Thyroid gland (tissue), 4 donors: ENCODE measurements at regions not wholly inside any gene's neighbourhood (a gene's known extent, or its start where the extent isn't known, plus 50 kb on each side); places are given as distances from the start of the nearest gene placed in this dataset.

Source experiments
- CTCF ChIP-seq, 6 experiments: fragments of 200-600 bp in 3 of 6; fragments of 450-650 bp in 3 of 6; sonication (generic) in 3 of 6; IDR thresholded peaks; one replicate each; pipeline ENCODE4 v1.5.1; 2016 to 2019; ENCODE audit warnings: antibody characterized with exemption in 6 of 6, mild to moderate bottlenecking in 2 of 6, inconsistent platforms in 1 of 6, moderate library complexity in 1 of 6
- POLR2A ChIP-seq, 2 donors: fragments of 450-650 bp; IDR thresholded peaks; one replicate each; pipeline ENCODE4 v1.6.1; 2017; ENCODE audit warnings: antibody characterized with exemption in 2 of 2, mild to moderate bottlenecking in 2 of 2, moderate library complexity in 1 of 2

DNA sequence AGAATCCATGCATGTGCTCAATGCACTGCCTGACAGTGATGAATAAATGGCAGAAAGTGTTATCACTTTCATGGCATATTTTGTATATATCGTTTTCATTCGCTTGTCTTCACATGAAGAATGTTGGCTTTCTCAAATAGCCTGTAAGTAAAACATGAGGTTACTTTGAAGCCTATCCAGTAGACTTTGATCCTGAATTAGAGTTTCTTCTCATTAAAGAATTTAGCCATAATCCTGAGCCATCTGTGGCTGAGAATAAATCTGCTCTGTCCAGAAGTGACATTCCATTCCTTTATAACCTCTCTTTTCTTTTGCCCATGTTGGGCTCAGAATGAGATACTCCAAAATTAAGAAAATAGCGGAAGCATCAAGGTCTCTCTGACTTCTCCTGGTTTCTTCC is 1071.7 kb upstream of the TENM4 start:
- TF ChIP-seq CTCF (IDR thresholded peaks at IDR 0.05) (no peak), POLR2A (IDR thresholded peaks at IDR 0.05) (no peak)
